Nephron progenitor cell (in vitro differentiated cells): ENCODE measurements at regions not wholly inside any gene's neighbourhood (a gene's known extent, or its start where the extent isn't known, plus 50 kb on each side); places are given as distances from the start of the nearest gene placed in this dataset.
"Not testable (repeated sequence)": the region's sequence is repeated elsewhere in the genome, so short reads cannot be mapped to it uniquely, and the experiment has no call there.

Experiments used
- DNase-seq: peaks from one replicate; pipeline ENCODE4 v3.0.0; 2021
- H3K27ac Mint-ChIP-seq: 2 replicates; pipeline ENCODE4 v1.8.0; 2021; ENCODE audit warnings: mild to moderate bottlenecking, moderate library complexity, mixed read lengths
- H3K27me3 Mint-ChIP-seq: 2 replicates; pipeline ENCODE4 v1.8.0; 2021; ENCODE audit warnings: mild to moderate bottlenecking, low read depth, mixed read lengths; ENCODE audit not compliant: poor library complexity
- H3K36me3 Mint-ChIP-seq: 2 replicates; pipeline ENCODE4 v1.8.0; 2021; ENCODE audit warnings: low read depth, mixed read lengths
- H3K4me1 Mint-ChIP-seq: 2 replicates; pipeline ENCODE4 v1.8.0; 2021; ENCODE audit warnings: mixed read lengths
- H3K4me3 Mint-ChIP-seq: 2 replicates; pipeline ENCODE4 v1.8.0; 2021; ENCODE audit warnings: mild to moderate bottlenecking, moderate library complexity, mixed read lengths
- H3K9me3 Mint-ChIP-seq: 2 replicates; pipeline ENCODE4 v1.8.0; 2021; ENCODE audit warnings: mild to moderate bottlenecking, moderate library complexity, mixed read lengths
- CTCF ChIP-seq: fragments of 200-600 bp; sonication (generic); IDR thresholded peaks from 2 replicates; pipeline ENCODE4 v1.5.0; 2021; ENCODE audit warnings: antibody characterized with exemption

- H3K27ac Mint-ChIP-seq: no peak overlapping the region
- H3K36me3 Mint-ChIP-seq: no peaks in the 10 kb centered on the region
- no peaks in the 10 kb centered on the region for H3K27me3 Mint-ChIP-seq
- no peak for DNase-seq
- H3K9me3 Mint-ChIP-seq: no peaks in the 10 kb centered on the region
- no peak for TF ChIP-seq CTCF
- no peak overlapping the region for H3K4me3 Mint-ChIP-seq
- no peaks in the 10 kb centered on the region for H3K4me1 Mint-ChIP-seq
These were observed 145.6 kb upstream of the ZBTB20 start for GRCh38 chr3:115292677-115293165.

- Mint-ChIP-seq H3K4me1 (no peaks in the 10 kb centered on the region), H3K27me3 (no peaks in the 10 kb centered on the region), H3K9me3 (no peaks in the 10 kb centered on the region), H3K4me3 (no peak overlapping the region), H3K27ac (no peak overlapping the region), H3K36me3 (no peaks in the 10 kb centered on the region)
- no peak for TF ChIP-seq CTCF
- DNase-seq: no peak
These were observed 146.2 kb upstream of the ZBTB20 start for GRCh38 chr3:115293321-115293720.

GRCh38 chr3:115301364-115301860 is 154.3 kb upstream of the ZBTB20 start:
- no peak overlapping the region for H3K4me3 Mint-ChIP-seq
- H3K27me3 Mint-ChIP-seq: peaks cover 3% of the 10 kb centered on the region
- no peaks in the 10 kb centered on the region for H3K36me3 Mint-ChIP-seq
- no peaks in the 10 kb centered on the region for H3K4me1 Mint-ChIP-seq
- H3K27ac Mint-ChIP-seq: no peak overlapping the region
- H3K9me3 Mint-ChIP-seq: no peaks in the 10 kb centered on the region
- DNase-seq: no peak
- no peak for TF ChIP-seq CTCF

GRCh38 chr3:115317953-115318352 is 170.9 kb upstream of the ZBTB20 start:
- Mint-ChIP-seq H3K4me3 (peak overlapping the region; percentile 17), H3K9me3 (peaks cover 23% of the 10 kb centered on the region)
- not testable (repeated sequence) for H3K27ac Mint-ChIP-seq, H3K27me3 Mint-ChIP-seq, H3K4me1 Mint-ChIP-seq, H3K36me3 Mint-ChIP-seq
- DNase-seq: peak; percentile 6

- Mint-ChIP-seq H3K4me1 (peaks cover 5% of the 10 kb centered on the region), H3K4me3 (no peak overlapping the region), H3K9me3 (peaks cover 14% of the 10 kb centered on the region), H3K27ac (no peak overlapping the region), H3K27me3 (no peaks in the 10 kb centered on the region), H3K36me3 (no peaks in the 10 kb centered on the region)
- no peak for DNase-seq
- no peak for TF ChIP-seq CTCF
These were observed 174.3 kb upstream of the ZBTB20 start for GRCh38 chr3:115321400-115321805.

- H3K9me3 Mint-ChIP-seq: peaks cover 8% of the 10 kb centered on the region
- no peak overlapping the region for H3K4me3 Mint-ChIP-seq
- no peak for TF ChIP-seq CTCF
- H3K27me3 Mint-ChIP-seq: no peaks in the 10 kb centered on the region
- DNase-seq: no peak
- peaks cover 5% of the 10 kb centered on the region for H3K4me1 Mint-ChIP-seq
- no peaks in the 10 kb centered on the region for H3K36me3 Mint-ChIP-seq
- H3K27ac Mint-ChIP-seq: no peak overlapping the region
These were observed 175.8 kb upstream of the ZBTB20 start for GRCh38 chr3:115322901-115323300.
